Gastrocnemius medialis (tissue), 4 donors: ENCODE measurements at regions not wholly inside any gene's neighbourhood (a gene's known extent, or its start where the extent isn't known, plus 50 kb on each side); places are given as distances from the start of the nearest gene placed in this dataset.

Source experiments
- ATAC-seq, 2 donors: fragments of 150-250 bp; one replicate each; pipeline ENCODE4 v1.9.1; 2016
- DNase-seq, 2 donors: peaks; one replicate each; pipeline ENCODE4 v3.0.0-alpha.2; 2019
- H3K27ac ChIP-seq, 4 donors: fragments of 200-600 bp; sonication (generic); 1 replicate in 1 of 4; 2 replicates in 3 of 4; pipeline ENCODE4 v1.5.1; 2016 to 2018; ENCODE audit warnings: mild to moderate bottlenecking in 2 of 4, moderate library complexity in 1 of 4
- H3K27me3 ChIP-seq, 3 donors: fragments of 200-600 bp; sonication (generic) in 2 of 3; 1 replicate in 1 of 3; 2 replicates in 2 of 3; pipeline versions ENCODE4 v1.5.1 to v1.6.0; 2016 to 2019; ENCODE audit warnings: mild to moderate bottlenecking in 1 of 3, moderate library complexity in 1 of 3
- H3K36me3 ChIP-seq, 2 donors: fragments of 200-600 bp; sonication (generic) in 1 of 2; one replicate each; pipeline ENCODE4 v1.5.1; 2017 to 2018
- H3K4me1 ChIP-seq, 2 donors: fragments of 200-600 bp; sonication (generic) in 1 of 2; one replicate each; pipeline ENCODE4 v1.5.1; 2016 to 2017; ENCODE audit warnings: mild to moderate bottlenecking in 2 of 2
- H3K4me3 ChIP-seq, 4 donors: fragments of 200-600 bp; sonication (generic) in 3 of 4; 1 replicate in 1 of 4; 2 replicates in 3 of 4; pipeline ENCODE4 v1.5.1; 2016 to 2019; ENCODE audit warnings: mild to moderate bottlenecking in 2 of 4
- H3K9me3 ChIP-seq, 3 donors: fragments of 200-600 bp; sonication (generic) in 2 of 3; 1 replicate in 1 of 3; 2 replicates in 2 of 3; pipeline ENCODE4 v1.5.1; 2016 to 2019
- POLR2A ChIP-seq, 2 donors: fragments of 450-650 bp; IDR thresholded peaks; one replicate each; pipeline ENCODE4 v1.6.1; 2017; ENCODE audit warnings: antibody characterized with exemption in 2 of 2, mild to moderate bottlenecking in 2 of 2, moderate library complexity in 2 of 2
- in situ Hi-C, 4 donors: fragments of 200-750 bp; cut with MboI; loops; one replicate each; pipeline versions ENCODE4 v1.15.0 to v1.8.0; 2017; ENCODE audit warnings: low sequenced_read_pairs in 4 of 4
- intact Hi-C: fragments of 100-400 bp; cut with DNase I; formaldehyde crosslinking; loops from one replicate; pipeline ENCODE4 v1.15.1; 2023; ENCODE audit warnings: low total_unique reads
- TF ChIP-seq, protein P1 (sequence below), 5 experiments: fragments of 450-650 bp in 3 of 5; fragments of 200-600 bp in 2 of 5; sonication (generic) in 2 of 5; IDR thresholded peaks in 4 of 5; conservative IDR thresholded peaks in 1 of 5; 1 replicate in 4 of 5; 2 replicates in 1 of 5; pipeline ENCODE4 v1.5.1; 2016 to 2019; ENCODE audit warnings: antibody characterized with exemption in 5 of 5, mild to moderate bottlenecking in 3 of 5, moderate library complexity in 3 of 5

- TF ChIP-seq, protein P1, sequence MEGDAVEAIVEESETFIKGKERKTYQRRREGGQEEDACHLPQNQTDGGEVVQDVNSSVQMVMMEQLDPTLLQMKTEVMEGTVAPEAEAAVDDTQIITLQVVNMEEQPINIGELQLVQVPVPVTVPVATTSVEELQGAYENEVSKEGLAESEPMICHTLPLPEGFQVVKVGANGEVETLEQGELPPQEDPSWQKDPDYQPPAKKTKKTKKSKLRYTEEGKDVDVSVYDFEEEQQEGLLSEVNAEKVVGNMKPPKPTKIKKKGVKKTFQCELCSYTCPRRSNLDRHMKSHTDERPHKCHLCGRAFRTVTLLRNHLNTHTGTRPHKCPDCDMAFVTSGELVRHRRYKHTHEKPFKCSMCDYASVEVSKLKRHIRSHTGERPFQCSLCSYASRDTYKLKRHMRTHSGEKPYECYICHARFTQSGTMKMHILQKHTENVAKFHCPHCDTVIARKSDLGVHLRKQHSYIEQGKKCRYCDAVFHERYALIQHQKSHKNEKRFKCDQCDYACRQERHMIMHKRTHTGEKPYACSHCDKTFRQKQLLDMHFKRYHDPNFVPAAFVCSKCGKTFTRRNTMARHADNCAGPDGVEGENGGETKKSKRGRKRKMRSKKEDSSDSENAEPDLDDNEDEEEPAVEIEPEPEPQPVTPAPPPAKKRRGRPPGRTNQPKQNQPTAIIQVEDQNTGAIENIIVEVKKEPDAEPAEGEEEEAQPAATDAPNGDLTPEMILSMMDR (IDR thresholded peaks at IDR 0.05 in 4 of 5, conservative IDR thresholded peaks at IDR 0.05 in 1 of 5), result no peak
- TF ChIP-seq POLR2A (IDR thresholded peaks at IDR 0.05), result no peak
- Histone ChIP-seq H3K27ac (no peak overlapping the region), H3K4me1 (no peaks in the 10 kb centered on the region), H3K27me3 (no peaks in the 10 kb centered on the region), H3K36me3 (no peaks in the 10 kb centered on the region), H3K9me3 (no peaks in the 10 kb centered on the region), H3K4me3 (no peak overlapping the region)
- DNase-seq (no peak), ATAC-seq (no peak)
- in situ Hi-C loops (no loop called here), intact Hi-C loops (no loop called here)
Measured at GRCh38 chr18:53639687-53640086, 584.8 kb downstream of the MBD2 start.

GRCh38 chr18:53629337-53629736 is 595.1 kb downstream of the MBD2 start:
- Histone ChIP-seq H3K27ac (no peak overlapping the region), H3K9me3 (no peaks in the 10 kb centered on the region), H3K36me3 (no peaks in the 10 kb centered on the region), H3K27me3 (no peaks in the 10 kb centered on the region), H3K4me3 (no peak overlapping the region), H3K4me1 (no peaks in the 10 kb centered on the region)
- no peak for ATAC-seq
- in situ Hi-C loops, result no loop called here
- TF ChIP-seq, protein P1 (IDR thresholded peaks at IDR 0.05 in 4 of 5, conservative IDR thresholded peaks at IDR 0.05 in 1 of 5), result no peak
- no peak for TF ChIP-seq POLR2A (IDR thresholded peaks at IDR 0.05)
- intact Hi-C loops, result no loop called here
- no peak for DNase-seq

DNA sequence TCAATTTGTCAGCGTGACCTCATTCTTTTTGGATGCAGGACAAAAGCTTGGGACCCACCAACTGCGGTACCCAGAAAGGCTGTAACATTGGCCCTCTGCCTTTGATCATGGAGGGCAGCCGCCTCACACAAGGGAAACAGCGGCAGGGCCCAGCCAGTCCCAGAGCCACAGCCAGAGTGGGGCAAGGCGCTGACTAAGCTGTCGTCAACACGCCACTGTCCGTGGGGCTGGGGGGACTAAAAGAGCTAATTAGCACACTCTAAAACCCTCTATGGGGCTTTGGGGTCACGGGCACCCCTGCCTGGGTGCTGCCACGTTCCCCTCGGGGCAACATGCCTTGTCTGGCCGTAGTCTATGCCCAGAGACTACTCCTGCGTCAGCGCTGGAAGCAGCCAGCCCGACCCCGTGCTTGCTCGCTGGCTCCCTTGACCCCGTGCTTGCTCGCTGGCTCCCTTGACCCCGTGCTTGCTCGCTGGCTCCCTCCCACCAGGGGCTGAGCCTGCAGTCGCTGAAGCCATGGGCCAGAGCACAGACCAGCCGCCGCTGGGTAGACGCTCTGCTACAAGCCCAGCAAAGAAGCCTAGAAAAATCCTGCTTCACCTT is 598.4 kb downstream of the MBD2 start:
- intact Hi-C loops (no loop called here), in situ Hi-C loops (no loop called here)
- Histone ChIP-seq H3K4me3 (no peak overlapping the region), H3K27ac (no peak overlapping the region), H3K9me3 (no peaks in the 10 kb centered on the region), H3K27me3 (no peaks in the 10 kb centered on the region), H3K36me3 (no peaks in the 10 kb centered on the region), H3K4me1 (no peaks in the 10 kb centered on the region)
- no peak for TF ChIP-seq POLR2A (IDR thresholded peaks at IDR 0.05)
- TF ChIP-seq, protein P1 (IDR thresholded peaks at IDR 0.05 in 4 of 5, conservative IDR thresholded peaks at IDR 0.05 in 1 of 5), result no peak
- ATAC-seq, result no peak
- no peak for DNase-seq

GRCh38 chr18:53610957-53611356 is 613.5 kb downstream of the MBD2 start:
- H3K36me3 ChIP-seq, result no peaks in the 10 kb centered on the region
- intact Hi-C loops, result no loop called here
- no peak overlapping the region for H3K27ac ChIP-seq
- TF ChIP-seq POLR2A (IDR thresholded peaks at IDR 0.05), result no peak
- TF ChIP-seq, protein P1 (IDR thresholded peaks at IDR 0.05 in 4 of 5, conservative IDR thresholded peaks at IDR 0.05 in 1 of 5), result no peak
- no peaks in the 10 kb centered on the region for H3K9me3 ChIP-seq
- no peaks in the 10 kb centered on the region for H3K4me1 ChIP-seq
- ATAC-seq (no peak), DNase-seq (no peak)
- no peak overlapping the region for H3K4me3 ChIP-seq
- in situ Hi-C loops, result no loop called here
- H3K27me3 ChIP-seq, result no peaks in the 10 kb centered on the region

GRCh38 chr18:53606792-53607191 is 617.7 kb downstream of the MBD2 start:
- intact Hi-C loops (no loop called here), in situ Hi-C loops (no loop called here)
- H3K9me3 ChIP-seq, result no peaks in the 10 kb centered on the region
- DNase-seq (no peak), ATAC-seq (no peak)
- no peaks in the 10 kb centered on the region for H3K4me1 ChIP-seq
- H3K27ac ChIP-seq, result no peak overlapping the region
- no peak for TF ChIP-seq POLR2A (IDR thresholded peaks at IDR 0.05)
- TF ChIP-seq, protein P1 (IDR thresholded peaks at IDR 0.05 in 4 of 5, conservative IDR thresholded peaks at IDR 0.05 in 1 of 5), result no peak
- no peak overlapping the region for H3K4me3 ChIP-seq
- no peaks in the 10 kb centered on the region for H3K36me3 ChIP-seq
- no peaks in the 10 kb centered on the region for H3K27me3 ChIP-seq
